ENCODE measurements at regions not wholly inside any gene's neighbourhood (a gene's known extent, or its start where the extent isn't known, plus 50 kb on each side); places are given as distances from the start of the nearest gene placed in this dataset.

GRCh38 chr3:20573175-20573574 lies 387.2 kb upstream of the SGO1 start:
- no peak overlapping the region for H3K27ac ChIP-seq (ENCODE audit: insufficient read depth, low read length)
- H3K9ac ChIP-seq (ENCODE audit: insufficient read depth, low read length): no peak overlapping the region
- H2AFZ ChIP-seq (ENCODE audit: low read length): no peak overlapping the region

GRCh38 chr3:20572473-20572872 lies 386.5 kb upstream of the SGO1 start:
- Histone ChIP-seq H3K4me2 (ENCODE audit: extremely low read depth, insufficient read depth, low read length) (no peak overlapping the region), H2AFZ (ENCODE audit: low read length) (no peak overlapping the region), H3K9ac (ENCODE audit: insufficient read depth, low read length) (no peak overlapping the region), H4K20me1 (ENCODE audit: control insufficient read depth, extremely low read depth, insufficient read depth, low read length) (no peaks in the 10 kb centered on the region), H3K27me3 (ENCODE audit: control insufficient read depth, insufficient read depth, low read length) (no peaks in the 10 kb centered on the region), H3K27ac (ENCODE audit: insufficient read depth, low read length) (no peak overlapping the region), H3K9me3 (ENCODE audit: control insufficient read depth, insufficient read depth, low read depth, low read length) (no peaks in the 10 kb centered on the region), H3K36me3 (ENCODE audit: control insufficient read depth, insufficient read depth, low read length) (no peaks in the 10 kb centered on the region), H3K4me1 (ENCODE audit: control insufficient read depth, extremely low read depth, insufficient read depth, low read length) (no peaks in the 10 kb centered on the region), H3K79me2 (ENCODE audit: control insufficient read depth, insufficient read depth, low read length) (no peaks in the 10 kb centered on the region), H3K4me3 (replicated peaks in 1 of 4; ENCODE audit: control extremely low read depth in 1 of 4, insufficient read depth in 1 of 4, low read depth in 3 of 4, low read length in 4 of 4) (no peak overlapping the region)
- no peak for TF ChIP-seq EZH2 (IDR thresholded peaks at IDR 0.05; ENCODE audit: low read length, missing control alignments)
- TF ChIP-seq CTCF (conservative IDR thresholded peaks at IDR 0.05 in 1 of 2, IDR thresholded peaks at IDR 0.05 in 1 of 2; ENCODE audit: low read depth in 1 of 2, low read length in 2 of 2): no peak
- peak in 1 of 2 donors; percentile 31 for DNase-seq (ENCODE audit: low read depth in 2 of 2)

More at GRCh38 chr3:20573175-20573574, 387.2 kb upstream of the SGO1 start:
- Histone ChIP-seq H3K4me3 (replicated peaks in 1 of 4; ENCODE audit: control extremely low read depth in 1 of 4, insufficient read depth in 1 of 4, low read depth in 3 of 4, low read length in 4 of 4) (no peak overlapping the region), H3K9me3 (ENCODE audit: control insufficient read depth, insufficient read depth, low read depth, low read length) (no peaks in the 10 kb centered on the region), H3K27me3 (ENCODE audit: control insufficient read depth, insufficient read depth, low read length) (no peaks in the 10 kb centered on the region), H4K20me1 (ENCODE audit: control insufficient read depth, extremely low read depth, insufficient read depth, low read length) (no peaks in the 10 kb centered on the region), H3K4me1 (ENCODE audit: control insufficient read depth, extremely low read depth, insufficient read depth, low read length) (no peaks in the 10 kb centered on the region), H3K36me3 (ENCODE audit: control insufficient read depth, insufficient read depth, low read length) (no peaks in the 10 kb centered on the region), H3K79me2 (ENCODE audit: control insufficient read depth, insufficient read depth, low read length) (no peaks in the 10 kb centered on the region), H3K4me2 (ENCODE audit: extremely low read depth, insufficient read depth, low read length) (no peak overlapping the region)
- TF ChIP-seq CTCF (conservative IDR thresholded peaks at IDR 0.05 in 1 of 2, IDR thresholded peaks at IDR 0.05 in 1 of 2; ENCODE audit: low read depth in 1 of 2, low read length in 2 of 2): no peak
- no peak for TF ChIP-seq EZH2 (IDR thresholded peaks at IDR 0.05; ENCODE audit: low read length, missing control alignments)
- peak in 1 of 2 donors; percentile 92 for DNase-seq (ENCODE audit: low read depth in 2 of 2)

GRCh38 chr3:20569310-20569709 lies 383.3 kb upstream of the SGO1 start:
- Histone ChIP-seq H3K4me2 (ENCODE audit: extremely low read depth, insufficient read depth, low read length) (no peak overlapping the region), H3K27me3 (ENCODE audit: control insufficient read depth, insufficient read depth, low read length) (no peaks in the 10 kb centered on the region), H3K9ac (ENCODE audit: insufficient read depth, low read length) (no peak overlapping the region), H3K4me3 (replicated peaks in 1 of 4; ENCODE audit: control extremely low read depth in 1 of 4, insufficient read depth in 1 of 4, low read depth in 3 of 4, low read length in 4 of 4) (no peak overlapping the region), H3K4me1 (ENCODE audit: control insufficient read depth, extremely low read depth, insufficient read depth, low read length) (no peaks in the 10 kb centered on the region), H2AFZ (ENCODE audit: low read length) (no peak overlapping the region), H3K27ac (ENCODE audit: insufficient read depth, low read length) (no peak overlapping the region), H3K9me3 (ENCODE audit: control insufficient read depth, insufficient read depth, low read depth, low read length) (no peaks in the 10 kb centered on the region), H4K20me1 (ENCODE audit: control insufficient read depth, extremely low read depth, insufficient read depth, low read length) (no peaks in the 10 kb centered on the region), H3K36me3 (ENCODE audit: control insufficient read depth, insufficient read depth, low read length) (no peaks in the 10 kb centered on the region), H3K79me2 (ENCODE audit: control insufficient read depth, insufficient read depth, low read length) (no peaks in the 10 kb centered on the region)
- TF ChIP-seq EZH2 (IDR thresholded peaks at IDR 0.05; ENCODE audit: low read length, missing control alignments): no peak
- TF ChIP-seq CTCF (conservative IDR thresholded peaks at IDR 0.05 in 1 of 2, IDR thresholded peaks at IDR 0.05 in 1 of 2; ENCODE audit: low read depth in 1 of 2, low read length in 2 of 2): no peak
- peak in 1 of 2 donors; percentile 68 for DNase-seq (ENCODE audit: low read depth in 2 of 2)

Measured in fibroblast of lung (primary cell).